IMR-90 (cell line): ENCODE measurements at regions not wholly inside any gene's neighbourhood (a gene's known extent, or its start where the extent isn't known, plus 50 kb on each side); places are given as distances from the start of the nearest gene placed in this dataset.

Experiments
- ATAC-seq: fragments of 200-7000 bp; cut with Tn5 transposase; 2 replicates; pipeline ENCODE4 v1.9.1; 2020; ENCODE audit warnings: low read depth, mild to moderate bottlenecking, moderate library complexity
- BruUV-seq: library from RNA; stranded (reverse); fragments of 400-500 nt; replicated peaks from 2 replicates; lab custom pipeline; 2021; lab: Mats Ljungman, UMichigan
- CTCF ChIA-PET: fragments of 300-600 bp; formaldehyde crosslinking; extraction: SDS; loops from one replicate; lab custom pipeline; 2021; ENCODE audit warnings: antibody characterized with exemption; lab: Yijun Ruan, JAX
- POLR2A ChIA-PET: fragments of 300-600 bp; sonication (Branson Sonifier 250); formaldehyde crosslinking; loops from one replicate; lab custom pipeline; 2022; ENCODE audit warnings: antibody characterized with exemption; ENCODE audit not compliant: unreplicated experiment; lab: Charles Lee
- DNase-seq: peaks from one replicate; pipeline ENCODE4 v3.0.0; 2013
- H2AFZ ChIP-seq: replicated peaks from 2 replicates; pipeline ENCODE3; 2013; ENCODE audit warnings: low read length, mild to moderate bottlenecking; ENCODE audit not compliant: poor library complexity
- H2AK5ac ChIP-seq: 2 replicates; pipeline ENCODE4 v1.6.1; 2013; ENCODE audit warnings: low read depth, low read length, inconsistent platforms
- H2AK9ac ChIP-seq: replicated peaks from 2 replicates; pipeline ENCODE3; 2013; ENCODE audit warnings: mild to moderate bottlenecking, low read depth, low read length, moderate library complexity; ENCODE audit not compliant: poor library complexity
- H2BK120ac ChIP-seq: 2 replicates; pipeline ENCODE4 v1.6.1; 2013; ENCODE audit warnings: low read depth, low read length, inconsistent platforms
- H2BK15ac ChIP-seq: 3 replicates; pipeline ENCODE4 v1.6.1; 2013; ENCODE audit warnings: low read depth, low read length, inconsistent platforms
- H2BK20ac ChIP-seq: 2 replicates; pipeline ENCODE4 v1.6.1; 2013; ENCODE audit warnings: low read depth, mild to moderate bottlenecking, inconsistent platforms, low read length, moderate library complexity
- H2BK5ac ChIP-seq: 2 replicates; pipeline ENCODE4 v1.6.1; 2013; ENCODE audit warnings: mild to moderate bottlenecking, low read depth, low read length, inconsistent platforms; ENCODE audit not compliant: poor library complexity, severe bottlenecking
- H3K14ac ChIP-seq: replicated peaks from 2 replicates; pipeline ENCODE4 v1.6.1; 2013; ENCODE audit warnings: low read depth, low read length, inconsistent platforms
- H3K18ac ChIP-seq: 2 replicates; pipeline ENCODE4 v1.6.1; 2013; ENCODE audit warnings: low read depth, low read length, control low read depth
- H3K23ac ChIP-seq: 2 replicates; pipeline ENCODE4 v1.6.1; 2013; ENCODE audit warnings: low read depth, low read length, inconsistent platforms
- H3K27ac ChIP-seq: 2 replicates; pipeline ENCODE4 v1.5.1; 2013; ENCODE audit warnings: mild to moderate bottlenecking, control low read depth, low read length; ENCODE audit not compliant: insufficient read depth
- H3K27me3 ChIP-seq: 2 replicates; pipeline ENCODE4 v1.6.1; 2013; ENCODE audit warnings: low read length; ENCODE audit not compliant: control insufficient read depth, insufficient read depth
- H3K36me3 ChIP-seq: 2 replicates; pipeline ENCODE4 v1.6.1; 2013; ENCODE audit warnings: low read length, mixed read lengths; ENCODE audit not compliant: control insufficient read depth, insufficient read depth
- H3K4ac ChIP-seq: 2 replicates; pipeline ENCODE4 v1.6.1; 2013; ENCODE audit warnings: low read depth, low read length, inconsistent platforms
- H3K4me1 ChIP-seq: 2 replicates; pipeline ENCODE4 v1.6.1; 2013; ENCODE audit warnings: low read length, mixed read lengths; ENCODE audit not compliant: control insufficient read depth, insufficient read depth
- H3K4me2 ChIP-seq: 2 replicates; pipeline ENCODE4 v1.6.1; 2013; ENCODE audit warnings: low read depth, mild to moderate bottlenecking, control low read depth, low read length, moderate library complexity
- H3K4me3 ChIP-seq: 2 replicates; pipeline ENCODE4 v1.5.1; 2013; ENCODE audit warnings: low read depth, mild to moderate bottlenecking, control low read depth, low read length, moderate library complexity; ENCODE audit not compliant: insufficient read depth
- H3K56ac ChIP-seq: 2 replicates; pipeline ENCODE4 v1.6.1; 2013; ENCODE audit warnings: low read length, inconsistent platforms; ENCODE audit not compliant: insufficient read depth; ENCODE audit errors: extremely low read depth
- H3K79me1 ChIP-seq, 2 experiments: 2 replicates each; pipeline ENCODE4 v1.6.1; 2013; ENCODE audit warnings: low read length in 2 of 2, inconsistent platforms in 1 of 2, low read depth in 1 of 2
- H3K9ac ChIP-seq: 2 replicates; pipeline ENCODE4 v1.6.1; 2013; ENCODE audit warnings: low read depth, low read length, control low read depth
- H3K9me1 ChIP-seq: 2 replicates; pipeline ENCODE4 v1.6.1; 2013; ENCODE audit warnings: low read length, inconsistent platforms; ENCODE audit not compliant: insufficient read depth
- H3K9me3 ChIP-seq: 2 replicates; pipeline ENCODE4 v1.6.1; 2013; ENCODE audit warnings: low read length; ENCODE audit not compliant: control insufficient read depth, insufficient read depth
- H4K20me1 ChIP-seq: 2 replicates; pipeline ENCODE4 v1.6.1; 2013; ENCODE audit warnings: low read length, inconsistent platforms; ENCODE audit not compliant: insufficient read depth
- H4K5ac ChIP-seq: 2 replicates; pipeline ENCODE4 v1.6.1; 2013; ENCODE audit warnings: mild to moderate bottlenecking, low read depth, low read length, control low read depth
- H4K8ac ChIP-seq, 2 experiments: 2 replicates each; pipeline ENCODE4 v1.6.1; 2013; ENCODE audit warnings: low read depth in 2 of 2, low read length in 2 of 2, control low read depth in 1 of 2, inconsistent platforms in 1 of 2
- H4K91ac ChIP-seq: 2 replicates; pipeline ENCODE4 v1.6.1; 2013; ENCODE audit warnings: low read depth, low read length, inconsistent platforms; ENCODE audit not compliant: insufficient read depth
- BHLHE40 ChIP-seq: fragments of 150-350 bp; IDR thresholded peaks from 2 replicates; pipeline ENCODE4 v1.6.1; 2016; ENCODE audit warnings: mild to moderate bottlenecking, low read depth, low read length
- CEBPB ChIP-seq: IDR thresholded peaks from 2 replicates; pipeline ENCODE4 v1.6.1; 2012; ENCODE audit warnings: low read depth, low read length, improper control_type of control experiment
- CHD1 ChIP-seq: IDR thresholded peaks from 2 replicates; pipeline ENCODE4 v1.6.1; 2012; ENCODE audit warnings: low read depth, low read length, improper control_type of control experiment
- MXI1 ChIP-seq: IDR thresholded peaks from 2 replicates; pipeline ENCODE4 v1.6.1; 2012; ENCODE audit warnings: low read depth, mild to moderate bottlenecking, low read length, moderate library complexity, borderline replicate concordance
- NFE2L2 ChIP-seq: fragments of 150-350 bp; IDR thresholded peaks from 2 replicates; pipeline ENCODE4 v1.6.1; 2016; ENCODE audit warnings: low read depth, mild to moderate bottlenecking, low read length
- POLR2A ChIP-seq: IDR thresholded peaks from 2 replicates; pipeline ENCODE4 v1.6.1; 2012; ENCODE audit warnings: mild to moderate bottlenecking, low read depth, low read length
- RAD21 ChIP-seq: IDR thresholded peaks from 2 replicates; pipeline ENCODE4 v1.6.1; 2012; ENCODE audit warnings: low read length, improper control_type of control experiment
- RCOR1 ChIP-seq: IDR thresholded peaks from 2 replicates; pipeline ENCODE4 v1.6.1; 2012; ENCODE audit warnings: mild to moderate bottlenecking, low read length, improper control_type of control experiment; ENCODE audit not compliant: insufficient replicate concordance
- RFX5 ChIP-seq: IDR thresholded peaks from 2 replicates; pipeline ENCODE4 v1.8.0; 2012; ENCODE audit warnings: low read depth, mild to moderate bottlenecking, low read length, moderate library complexity
- SMC3 ChIP-seq: fragments of 150-350 bp; IDR thresholded peaks from 2 replicates; pipeline ENCODE4 v1.6.1; 2016; ENCODE audit warnings: low read depth, mild to moderate bottlenecking, antibody characterized with exemption, low read length, moderate library complexity
- WGBS, 2 experiments: methylation state at CpG; one replicate each; pipeline versions ENCODE4 v1.1.5 to v1.1.7; 2013; ENCODE audit warnings: missing lambda C conversion rate in 2 of 2; ENCODE audit not compliant: insufficient read length in 1 of 2; ENCODE audit errors: extremely low coverage in 2 of 2; 5-methylcytosine and 5-hydroxymethylcytosine counted together
- dilution Hi-C: fragments of 300-500 bp; cut with HindIII; formaldehyde crosslinking; loops from one replicate; pipeline ENCODE4 v1.14.3; 2018; ENCODE audit warnings: low sequenced_read_pairs; ENCODE audit not compliant: unreplicated experiment
- in situ Hi-C: fragments of 300-500 bp; cut with MboI; formaldehyde crosslinking; loops from 3 replicates; pipeline ENCODE4 v1.14.3; 2019; ENCODE audit warnings: low sequenced_read_pairs, inconsistent platforms, mixed read lengths
- intact Hi-C: fragments of 100-400 bp; cut with micrococcal nuclease; formaldehyde crosslinking; loops from 2 replicates; pipeline ENCODE4 v1.10.0; 2022
- TF ChIP-seq, protein P1 (sequence below): fragments of 150-350 bp; IDR thresholded peaks from 2 replicates; pipeline ENCODE4 v1.6.1; 2017; ENCODE audit warnings: mild to moderate bottlenecking, antibody characterized with exemption, low read length, low read depth
- TF ChIP-seq, protein P2 (sequence below): conservative IDR thresholded peaks from 2 replicates; pipeline ENCODE4 v1.5.1; 2012; ENCODE audit warnings: mild to moderate bottlenecking, low read depth, low read length, improper control_type of control experiment

DNA sequence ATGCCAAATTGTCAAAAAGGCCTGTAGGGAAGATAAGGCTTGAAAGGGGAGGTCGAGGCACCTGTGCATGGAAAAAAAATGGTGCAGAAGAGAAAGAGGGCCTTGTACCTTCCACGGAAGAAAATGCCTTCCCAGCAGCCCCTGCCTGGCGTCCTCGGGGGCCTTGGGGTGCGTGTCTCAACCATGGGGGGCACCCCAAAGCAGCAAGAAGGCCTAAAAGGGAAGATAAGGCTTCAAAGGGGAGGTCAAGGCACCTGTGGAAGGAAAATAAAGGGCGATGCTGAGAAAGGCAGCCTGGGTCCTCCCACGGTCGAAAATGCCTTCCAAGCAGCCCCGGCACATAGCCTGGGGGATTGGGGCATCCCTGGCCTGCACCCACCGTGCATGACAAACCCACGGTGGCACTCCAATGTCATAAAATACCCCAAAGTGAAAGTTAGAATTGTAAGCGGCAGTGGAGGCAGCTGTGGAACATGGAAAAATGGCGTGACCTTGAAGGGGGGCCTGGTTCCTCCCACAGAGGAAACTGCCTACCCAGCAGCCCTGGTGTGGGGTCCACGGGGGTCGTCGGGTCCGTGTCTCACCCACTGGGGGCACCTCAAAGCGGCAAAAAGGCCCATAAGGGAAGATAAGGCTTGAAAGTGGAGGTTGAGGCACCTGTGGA is 275.0 kb downstream of the ALG10 start:
- no peaks in the 10 kb centered on the region for H3K4me1 ChIP-seq
- H2AFZ ChIP-seq, result no peak overlapping the region
- WGBS, 2 experiments, result 12% methylated on average over 9 of the region's 18 CpGs; no CpG with 5 or more reads in 1 of the 2 experiments
- in situ Hi-C loops (no loop called here), dilution Hi-C loops (no loop called here), intact Hi-C loops (no loop called here)
- H3K79me1 ChIP-seq, result no peaks in the 10 kb centered on the region
- no peak overlapping the region for H3K4me3 ChIP-seq
- DNase-seq (no peak), ATAC-seq (no peak)
- no peaks in the 10 kb centered on the region for H4K20me1 ChIP-seq
- H3K4ac ChIP-seq, result no peak overlapping the region
- H3K36me3 ChIP-seq, result no peaks in the 10 kb centered on the region
- H4K91ac ChIP-seq, result no peak overlapping the region
- H3K4me2 ChIP-seq, result no peak overlapping the region
- no peak overlapping the region for H4K8ac ChIP-seq
- H3K14ac ChIP-seq, result no peak overlapping the region
- no peak overlapping the region for H3K27ac ChIP-seq
- no TSS peak for BruUV-seq
- ChIA-PET POLR2A (no interaction called here), CTCF (no interaction called here)
- H3K9ac ChIP-seq, result no peak overlapping the region
- no peak overlapping the region for H2BK15ac ChIP-seq
- no peak overlapping the region for H3K23ac ChIP-seq
- no peak overlapping the region for H4K5ac ChIP-seq
- H3K27me3 ChIP-seq, result no peaks in the 10 kb centered on the region
- TF ChIP-seq BHLHE40 (no peak), CHD1 (no peak), RCOR1 (no peak), RAD21 (no peak), NFE2L2 (no peak), POLR2A (no peak), SMC3 (no peak), MXI1 (no peak), CEBPB (no peak), RFX5 (no peak)
- TF ChIP-seq, protein P1, sequence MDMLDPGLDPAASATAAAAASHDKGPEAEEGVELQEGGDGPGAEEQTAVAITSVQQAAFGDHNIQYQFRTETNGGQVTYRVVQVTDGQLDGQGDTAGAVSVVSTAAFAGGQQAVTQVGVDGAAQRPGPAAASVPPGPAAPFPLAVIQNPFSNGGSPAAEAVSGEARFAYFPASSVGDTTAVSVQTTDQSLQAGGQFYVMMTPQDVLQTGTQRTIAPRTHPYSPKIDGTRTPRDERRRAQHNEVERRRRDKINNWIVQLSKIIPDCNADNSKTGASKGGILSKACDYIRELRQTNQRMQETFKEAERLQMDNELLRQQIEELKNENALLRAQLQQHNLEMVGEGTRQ, result no peak
- TF ChIP-seq, protein P2, sequence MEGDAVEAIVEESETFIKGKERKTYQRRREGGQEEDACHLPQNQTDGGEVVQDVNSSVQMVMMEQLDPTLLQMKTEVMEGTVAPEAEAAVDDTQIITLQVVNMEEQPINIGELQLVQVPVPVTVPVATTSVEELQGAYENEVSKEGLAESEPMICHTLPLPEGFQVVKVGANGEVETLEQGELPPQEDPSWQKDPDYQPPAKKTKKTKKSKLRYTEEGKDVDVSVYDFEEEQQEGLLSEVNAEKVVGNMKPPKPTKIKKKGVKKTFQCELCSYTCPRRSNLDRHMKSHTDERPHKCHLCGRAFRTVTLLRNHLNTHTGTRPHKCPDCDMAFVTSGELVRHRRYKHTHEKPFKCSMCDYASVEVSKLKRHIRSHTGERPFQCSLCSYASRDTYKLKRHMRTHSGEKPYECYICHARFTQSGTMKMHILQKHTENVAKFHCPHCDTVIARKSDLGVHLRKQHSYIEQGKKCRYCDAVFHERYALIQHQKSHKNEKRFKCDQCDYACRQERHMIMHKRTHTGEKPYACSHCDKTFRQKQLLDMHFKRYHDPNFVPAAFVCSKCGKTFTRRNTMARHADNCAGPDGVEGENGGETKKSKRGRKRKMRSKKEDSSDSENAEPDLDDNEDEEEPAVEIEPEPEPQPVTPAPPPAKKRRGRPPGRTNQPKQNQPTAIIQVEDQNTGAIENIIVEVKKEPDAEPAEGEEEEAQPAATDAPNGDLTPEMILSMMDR, result no peak
- no peak overlapping the region for H3K18ac ChIP-seq
- peaks cover 75% of the 10 kb centered on the region for H3K9me3 ChIP-seq
- no peak overlapping the region for H2BK5ac ChIP-seq
- H2AK5ac ChIP-seq, result no peak overlapping the region
- H3K56ac ChIP-seq, result no peak overlapping the region
- H3K9me1 ChIP-seq, result no peaks in the 10 kb centered on the region
- no peak overlapping the region for H2AK9ac ChIP-seq
- no peak overlapping the region for H2BK20ac ChIP-seq
- H2BK120ac ChIP-seq, result no peak overlapping the region
